CD4-positive, alpha-beta T cell treated with Interleukin-17A for 4 hours (primary cell): ENCODE measurements at regions not wholly inside any gene's neighbourhood (a gene's known extent, or its start where the extent isn't known, plus 50 kb on each side); places are given as distances from the start of the nearest gene placed in this dataset.
A peak's percentile ranks its signal among the peaks of the same experiment; 100 is the strongest.
"Not testable (repeated sequence)": the region's sequence is repeated elsewhere in the genome, so short reads cannot be mapped to it uniquely, and the experiment has no call there.

Experiments used
- DNase-seq: peaks from one replicate; pipeline ENCODE4 v3.0.0-alpha.2; 2020; ENCODE audit warnings: mixed read lengths

DNA sequence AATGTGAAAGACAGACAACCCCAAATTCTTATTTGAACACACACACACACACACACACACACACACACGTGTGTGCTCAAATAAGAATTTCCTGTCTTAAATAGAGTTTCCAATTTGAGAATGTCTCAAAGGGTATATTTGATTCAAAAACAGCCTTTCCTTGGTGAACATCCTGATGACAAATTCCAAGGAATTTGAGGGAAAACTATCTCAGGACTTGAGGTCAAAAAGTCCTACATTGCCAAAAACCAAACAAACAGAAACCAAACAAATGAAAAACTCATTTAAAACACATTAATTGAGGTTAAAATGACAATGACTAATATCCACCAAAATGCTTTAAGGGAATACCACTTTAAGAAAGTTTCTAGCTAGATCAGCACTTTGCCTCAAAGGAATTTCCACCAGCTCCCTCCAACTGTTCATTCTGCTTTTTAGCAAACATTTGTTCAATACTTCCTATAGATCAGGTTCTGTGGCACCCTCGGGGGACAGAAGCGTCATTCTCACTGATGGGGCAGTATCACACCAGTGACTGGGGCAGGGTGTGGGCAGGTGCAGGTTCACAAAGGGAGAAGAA is 232.1 kb upstream of the TRIB2 start:
- no peak for DNase-seq

DNA sequence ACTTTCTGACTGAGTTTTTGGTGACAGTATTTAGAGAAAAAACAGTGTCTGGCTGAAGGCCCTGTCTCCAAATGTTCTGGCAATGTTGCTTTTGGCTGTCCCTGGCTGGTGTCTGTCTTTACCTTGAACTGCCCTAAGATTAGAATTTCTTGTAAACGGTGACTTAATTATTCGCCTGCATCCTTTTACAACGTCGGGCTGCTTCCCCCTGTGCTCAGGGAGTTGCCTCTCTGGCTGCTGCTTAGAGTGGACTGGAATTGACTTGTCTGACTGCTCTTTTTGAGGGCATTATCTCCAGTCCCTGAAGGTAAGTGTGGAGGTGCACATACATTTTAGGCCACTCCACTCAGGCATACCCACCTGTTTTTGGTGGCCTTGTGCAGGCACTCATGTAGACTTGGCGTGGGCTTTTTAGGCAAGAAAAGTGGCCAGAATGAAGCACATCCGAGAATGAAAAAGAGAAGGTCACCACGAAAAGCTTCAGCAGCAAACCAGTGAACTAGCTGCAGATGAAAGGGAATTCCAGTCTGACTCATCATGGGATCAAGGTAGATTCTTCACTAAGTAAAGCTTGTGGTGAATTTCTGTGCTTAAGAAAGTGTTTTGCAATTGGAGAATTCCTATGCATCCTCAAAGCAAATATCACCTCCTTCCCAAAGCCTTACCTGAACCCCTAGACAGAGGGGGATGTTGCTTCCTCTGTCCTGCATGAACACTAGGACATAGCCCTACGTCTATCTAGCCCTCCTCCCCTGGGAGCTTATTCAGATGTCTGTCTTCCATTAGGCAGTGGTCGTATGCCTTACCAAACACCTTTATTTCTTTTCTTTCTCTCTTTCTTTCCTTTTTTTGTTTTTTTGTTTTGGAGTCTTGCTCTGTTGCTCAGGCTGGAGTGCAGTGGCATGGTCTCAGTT is 230.3 kb upstream of the TRIB2 start:
- no peak for DNase-seq

DNA sequence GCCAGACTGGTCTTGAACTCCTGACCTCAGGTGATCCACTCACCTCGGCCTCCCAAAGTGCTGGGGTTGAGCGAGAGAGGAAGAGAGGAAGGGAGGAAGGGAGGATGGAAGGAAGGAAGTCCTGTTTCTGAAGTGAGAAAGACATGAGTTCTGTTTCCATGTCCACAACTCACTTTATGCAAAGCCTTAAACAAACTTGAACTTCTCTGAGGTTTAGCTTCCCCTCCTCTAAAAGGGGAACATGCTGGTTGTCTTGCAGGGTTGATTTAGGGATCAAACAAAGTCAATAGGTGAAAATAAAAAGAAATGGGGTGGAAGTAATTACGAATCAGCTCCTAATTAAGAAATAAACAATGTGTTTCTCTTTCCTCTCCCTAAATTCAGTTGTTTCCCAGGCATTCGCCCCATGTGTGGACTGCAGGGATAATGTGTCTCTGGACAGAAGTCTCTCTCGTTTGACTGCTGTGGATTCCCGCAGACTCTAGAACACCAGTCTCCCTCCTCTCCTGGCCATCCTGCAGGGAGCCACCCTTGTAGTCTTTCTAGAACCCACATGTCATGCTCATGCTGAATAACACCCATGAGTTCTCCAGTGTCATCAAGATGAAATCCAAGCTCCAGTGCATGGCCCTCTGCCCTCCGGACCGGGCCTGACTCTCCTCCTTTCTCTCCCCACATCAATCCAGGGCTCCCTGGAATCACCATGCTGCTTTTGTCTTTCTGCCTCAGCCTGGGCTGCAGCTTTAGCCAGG is 229.3 kb upstream of the TRIB2 start:
- no peak for DNase-seq

DNA sequence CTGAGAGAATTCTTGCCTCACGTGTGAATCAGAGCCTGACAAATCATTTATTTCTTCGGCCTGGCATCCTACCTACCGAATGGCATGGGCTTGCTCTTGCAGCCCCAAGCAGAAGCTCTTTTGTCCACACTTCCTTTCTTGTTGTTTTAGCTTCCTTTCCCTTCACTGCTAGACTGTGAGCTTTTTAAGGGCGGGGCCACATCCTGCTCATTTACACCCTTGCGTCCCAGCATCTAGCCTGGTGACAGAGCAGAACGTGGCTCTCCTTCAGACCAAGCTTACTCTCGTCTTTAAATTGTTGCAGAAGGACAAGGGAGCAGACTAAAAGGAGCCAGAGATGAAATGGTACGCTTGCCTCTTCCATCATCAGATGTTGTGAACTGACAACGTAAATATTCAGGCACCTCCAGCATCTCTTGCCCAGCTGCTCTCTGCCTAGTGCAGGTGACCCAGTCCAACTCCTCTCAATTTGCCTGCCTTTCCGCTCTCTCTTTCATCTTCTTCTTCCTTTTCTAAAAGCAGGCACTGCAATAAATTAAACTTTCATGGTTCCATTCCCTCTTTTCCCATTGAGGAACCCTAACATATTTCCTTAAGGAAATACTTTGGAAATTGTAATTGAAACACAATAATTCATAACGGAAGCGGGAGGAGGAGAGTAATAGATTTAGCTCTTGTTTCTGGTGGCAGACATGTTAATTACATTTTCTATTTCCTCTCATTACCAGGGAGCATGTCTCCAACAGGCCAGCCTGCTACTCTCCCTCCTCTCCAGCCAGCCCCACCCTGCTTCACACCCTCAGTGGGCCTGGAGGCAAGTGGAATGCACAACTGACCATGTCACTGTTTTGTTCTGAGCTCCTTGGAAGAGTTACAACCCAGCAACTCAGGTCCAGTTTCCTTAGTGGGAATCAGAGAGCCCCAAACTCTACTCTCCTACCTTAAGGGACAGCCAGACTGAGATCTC is 228.1 kb upstream of the TRIB2 start:
- DNase-seq: peak; percentile 82

DNA sequence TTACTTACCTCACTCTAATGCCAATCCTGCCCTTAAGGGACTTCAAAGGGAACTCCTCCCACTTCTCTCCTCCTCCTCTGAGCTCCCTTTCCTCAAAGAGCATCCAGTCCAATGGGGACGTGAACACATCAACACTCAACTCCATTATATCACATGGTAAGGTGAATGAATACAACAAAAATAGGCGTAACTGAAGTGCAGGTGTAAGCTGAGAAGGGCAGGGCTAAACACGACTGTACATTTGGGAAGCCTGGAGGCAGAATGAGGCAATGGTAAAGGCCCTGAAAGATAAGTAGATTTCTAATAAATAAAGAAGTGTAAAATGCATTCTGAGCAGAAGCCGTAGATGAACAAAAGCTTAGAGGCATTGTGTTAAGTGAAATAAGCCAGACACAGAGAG is 226.1 kb upstream of the TRIB2 start:
- DNase-seq: no peak

DNA sequence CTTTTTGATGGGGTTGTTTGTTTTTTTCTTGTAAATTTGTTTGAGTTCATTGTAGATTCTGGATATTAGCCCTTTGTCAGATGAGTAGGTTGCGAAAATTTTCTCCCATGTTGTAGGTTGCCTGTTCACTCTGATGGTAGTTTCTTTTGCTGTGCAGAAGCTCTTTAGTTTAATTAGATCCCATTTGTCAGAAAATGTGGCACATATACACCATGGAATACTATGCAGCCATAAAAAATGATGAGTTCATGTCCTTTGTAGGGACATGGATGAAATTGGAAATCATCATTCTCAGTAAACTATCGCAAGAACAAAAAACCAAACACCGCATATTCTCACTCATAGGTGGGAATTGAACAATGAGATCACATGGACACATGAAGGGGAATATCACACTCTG is 224.4 kb upstream of the TRIB2 start:
- DNase-seq: not testable (repeated sequence)

DNA sequence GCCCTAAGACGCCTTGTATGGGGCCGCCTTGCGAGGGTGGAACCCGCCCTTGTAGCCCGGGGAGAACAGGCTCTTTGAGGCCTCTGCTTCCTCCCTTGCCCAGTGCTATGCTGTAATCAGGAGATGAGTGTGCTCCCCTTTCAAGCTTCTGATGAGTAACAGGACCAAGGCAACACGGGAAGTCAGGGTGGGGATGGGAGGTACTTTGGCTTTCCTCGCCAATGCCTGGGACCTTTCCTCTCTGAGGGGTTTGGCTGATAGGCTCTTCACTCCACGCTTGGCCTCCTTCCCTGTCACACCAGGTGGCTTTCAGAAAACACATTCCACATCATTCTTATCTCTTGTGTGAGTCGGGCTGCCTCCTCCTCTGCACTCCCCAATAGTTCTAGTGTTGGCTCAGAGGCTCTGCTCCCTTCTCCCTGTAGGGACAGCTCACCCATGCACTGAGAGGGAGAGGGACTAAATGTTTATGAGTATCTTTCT is 223.7 kb upstream of the TRIB2 start:
- DNase-seq: peak; percentile 78

DNA sequence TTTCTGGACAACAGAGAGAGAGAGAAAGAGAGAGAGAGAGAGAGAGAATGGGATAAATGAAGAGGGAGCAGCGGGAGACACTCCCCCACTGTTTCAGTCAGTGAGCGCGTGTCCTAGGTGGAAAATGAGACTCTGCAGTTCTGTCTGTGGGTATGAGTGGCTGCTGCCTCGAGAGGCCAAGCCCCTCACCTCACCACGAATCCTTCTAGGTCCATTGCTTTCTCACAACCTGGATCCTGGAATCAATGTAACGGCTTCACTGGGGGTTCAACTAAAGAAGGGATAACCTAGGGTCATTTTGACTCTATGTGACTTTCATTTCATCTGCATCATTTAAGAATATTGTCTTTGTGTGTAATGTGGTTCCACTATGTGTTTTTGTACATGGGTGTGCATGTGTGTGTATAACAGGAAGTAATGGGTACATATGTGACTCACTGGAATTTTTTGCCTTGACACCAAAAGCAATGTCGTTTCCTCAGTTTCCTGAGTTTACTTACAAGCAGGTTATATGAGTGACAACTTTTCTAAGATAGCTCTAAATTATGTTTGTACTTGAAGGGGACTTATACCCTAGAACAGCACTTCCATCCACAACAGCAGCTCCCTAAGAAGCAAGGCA is 221.4 kb upstream of the TRIB2 start:
- no peak for DNase-seq

DNA sequence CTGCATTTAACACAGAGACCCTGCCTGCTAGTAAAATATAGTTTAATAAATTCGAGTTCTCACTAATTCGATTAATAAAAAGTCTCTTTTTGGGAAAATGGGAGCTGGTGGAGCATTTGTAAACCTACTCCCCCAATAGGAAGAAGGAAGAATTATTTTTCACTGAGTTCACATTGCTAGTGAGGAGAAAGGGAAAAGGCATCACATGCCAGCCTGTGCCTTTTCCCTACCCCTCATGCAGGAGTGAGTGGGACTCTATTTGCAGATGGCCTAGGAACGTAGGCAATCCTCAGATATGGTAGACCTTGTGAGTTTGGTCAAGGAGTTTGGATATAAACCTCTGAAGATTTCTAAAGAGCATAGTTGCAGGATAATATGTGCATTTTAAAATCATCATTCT is 218.4 kb upstream of the TRIB2 start:
- no peak for DNase-seq

DNA sequence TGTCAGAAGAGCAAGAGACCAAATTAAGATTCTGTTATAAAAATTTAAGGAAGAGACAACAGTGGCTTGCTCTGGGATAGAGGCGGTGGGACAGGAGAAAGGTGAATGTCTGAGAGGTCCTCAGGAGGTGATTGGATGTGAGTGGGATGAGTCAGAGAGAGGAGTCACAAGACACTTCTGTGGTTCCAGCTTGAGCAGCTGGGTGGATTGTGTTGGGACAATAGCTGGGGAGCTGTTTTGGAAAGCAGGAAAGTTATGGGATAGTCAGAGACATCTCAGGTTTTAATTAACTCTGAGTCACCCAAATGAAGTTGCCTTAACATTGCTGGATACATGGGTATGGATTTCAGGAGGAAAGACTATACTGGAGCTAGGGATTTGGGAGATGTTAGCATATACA is 218.0 kb upstream of the TRIB2 start:
- DNase-seq: peak; percentile 32

DNA sequence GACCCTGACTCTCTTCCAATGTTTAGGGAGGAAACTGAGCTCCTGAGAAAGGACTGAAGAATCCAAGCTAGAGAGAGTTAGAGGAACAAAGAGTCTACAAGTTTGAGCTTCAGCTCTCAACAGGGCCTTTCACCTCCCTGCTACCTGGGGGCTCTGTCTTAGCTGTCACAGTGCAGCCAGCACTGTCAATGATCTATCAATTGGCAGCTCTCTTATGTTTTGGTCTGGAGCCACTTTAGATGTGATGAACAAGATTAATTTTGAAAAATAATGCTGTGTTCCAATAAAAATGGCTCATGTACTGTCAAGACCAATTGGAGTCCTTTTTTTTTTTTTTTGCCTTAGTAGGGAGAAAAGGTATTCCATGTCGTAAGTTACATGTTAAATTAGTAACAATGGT is 215.8 kb upstream of the TRIB2 start:
- no peak for DNase-seq

DNA sequence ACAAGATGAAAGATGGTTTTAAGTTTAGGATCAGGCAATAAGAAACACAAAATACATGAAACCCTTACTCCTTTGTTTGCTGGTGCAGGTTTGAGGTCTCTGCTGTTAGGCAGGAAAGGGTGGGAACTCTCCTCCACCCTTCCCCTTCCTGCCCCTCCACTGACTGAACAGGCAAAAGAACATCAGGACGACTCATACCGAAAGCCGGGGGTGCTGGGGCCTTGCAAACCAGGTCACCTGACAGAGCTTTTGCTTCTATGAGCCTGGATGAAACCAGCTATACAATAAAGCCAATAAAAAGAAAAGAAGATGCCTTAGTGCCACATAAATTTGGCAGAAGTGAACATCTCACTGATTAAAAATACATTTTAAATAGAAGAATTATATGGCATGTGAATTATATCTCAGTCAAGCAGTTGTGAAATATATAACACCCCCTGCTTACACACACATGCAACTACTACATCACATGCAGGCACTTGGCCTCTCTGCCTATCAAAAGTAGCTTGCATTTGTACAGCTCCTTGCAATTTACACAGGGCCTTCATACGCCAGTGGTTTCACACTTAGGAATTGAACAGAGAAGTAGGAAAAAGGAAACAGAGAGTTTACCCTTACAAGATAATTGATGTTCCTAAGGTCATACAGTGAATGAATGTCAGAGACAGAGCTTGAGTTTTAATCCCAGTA is 215.1 kb upstream of the TRIB2 start:
- peak; percentile 85 for DNase-seq

DNA sequence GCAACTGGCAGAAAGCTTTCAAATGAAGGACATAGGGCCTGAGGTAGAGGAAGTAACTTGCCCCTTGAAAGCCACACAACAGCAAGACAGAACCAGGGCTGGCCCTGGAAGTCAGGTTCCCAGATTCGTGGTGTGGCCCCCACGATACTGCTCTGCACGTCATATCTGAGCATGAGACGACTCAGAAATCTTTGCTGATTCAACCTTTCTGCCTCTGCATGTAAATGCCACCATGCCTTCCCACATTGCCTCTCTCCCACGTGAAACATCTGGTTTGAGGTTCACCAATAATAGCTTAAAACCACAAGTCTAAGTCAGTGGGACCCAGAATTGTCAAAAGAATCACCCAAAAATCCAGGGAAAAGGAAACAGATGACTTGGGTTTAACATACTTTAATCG is 214.0 kb upstream of the TRIB2 start:
- peak; percentile 52 for DNase-seq

DNA sequence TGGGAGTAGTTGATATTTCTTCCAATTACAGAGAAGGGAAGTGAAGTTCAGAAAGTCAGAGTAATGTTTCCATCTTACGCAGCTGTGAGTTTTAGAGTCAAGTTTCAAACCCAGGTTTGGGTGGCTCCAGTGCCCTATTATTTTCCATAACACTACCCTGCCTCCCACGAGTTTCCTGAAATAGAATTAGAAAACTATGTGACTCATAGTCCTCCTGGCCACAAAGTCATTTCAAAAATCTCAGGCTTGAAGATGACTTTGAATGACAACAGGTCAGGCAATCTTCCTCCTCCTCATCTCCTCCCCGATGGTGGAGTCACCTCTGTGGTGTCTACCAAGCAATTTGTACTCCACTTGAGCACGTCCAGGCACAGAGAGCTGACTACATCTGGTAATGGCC is 212.3 kb upstream of the TRIB2 start:
- DNase-seq: peak; percentile 49

DNA sequence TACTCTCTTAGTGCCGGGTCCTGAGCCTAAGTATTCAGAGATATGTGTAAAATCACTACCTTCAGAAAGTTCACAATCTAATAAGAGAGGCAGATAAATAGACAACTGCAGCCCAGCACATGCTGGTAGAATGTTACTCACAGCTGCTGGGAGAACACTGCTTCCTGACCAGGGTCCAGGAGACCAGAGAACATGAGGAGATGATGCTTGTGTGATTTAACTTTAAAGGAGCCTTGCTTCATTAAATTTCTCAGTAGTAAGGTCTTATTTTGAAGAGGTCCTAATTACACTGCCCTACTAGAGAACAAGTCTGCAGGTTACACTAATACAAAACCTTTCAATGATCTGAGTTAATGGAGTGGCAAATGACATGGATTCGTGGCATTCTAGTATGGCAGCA is 209.9 kb upstream of the TRIB2 start:
- no peak for DNase-seq

DNA sequence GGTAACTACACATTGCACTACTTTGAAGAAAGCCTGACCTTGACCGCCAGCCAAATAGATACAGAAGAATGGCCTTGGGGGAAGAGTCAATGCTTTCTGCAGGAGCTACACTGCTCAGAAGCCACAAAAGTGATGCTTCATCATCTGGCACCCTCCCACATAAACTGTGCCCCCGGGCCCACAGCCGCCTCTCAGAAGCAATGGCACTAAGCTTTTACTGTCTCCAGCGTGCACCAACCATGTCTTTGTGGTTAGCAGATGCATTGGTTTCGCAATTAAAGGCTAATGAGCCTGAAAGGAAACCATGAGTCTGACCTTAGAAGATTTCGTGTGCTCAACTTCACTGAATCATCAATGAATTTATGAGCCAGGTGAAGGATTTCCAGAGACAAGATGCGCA is 209.4 kb upstream of the TRIB2 start:
- peak; percentile 82 for DNase-seq

DNA sequence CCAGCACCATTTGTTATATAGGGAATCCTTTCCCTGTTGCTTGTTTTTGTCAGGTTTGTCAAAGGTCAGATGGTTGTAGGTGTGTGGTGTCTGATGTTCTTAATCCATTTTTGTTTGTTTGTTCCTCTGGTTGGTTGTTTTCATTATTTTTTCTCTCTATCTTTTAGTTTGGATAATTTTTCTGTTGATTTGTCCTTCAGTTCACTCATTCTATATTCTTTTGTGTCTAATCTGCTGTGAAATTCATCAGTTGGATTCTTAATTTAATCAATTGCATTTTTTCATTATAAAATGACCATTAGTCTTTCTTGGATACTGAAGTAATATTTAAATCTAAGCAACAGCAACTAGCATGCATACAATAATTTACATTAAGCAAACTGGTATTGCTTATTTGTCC is 206.7 kb upstream of the TRIB2 start:
- DNase-seq: no peak

DNA sequence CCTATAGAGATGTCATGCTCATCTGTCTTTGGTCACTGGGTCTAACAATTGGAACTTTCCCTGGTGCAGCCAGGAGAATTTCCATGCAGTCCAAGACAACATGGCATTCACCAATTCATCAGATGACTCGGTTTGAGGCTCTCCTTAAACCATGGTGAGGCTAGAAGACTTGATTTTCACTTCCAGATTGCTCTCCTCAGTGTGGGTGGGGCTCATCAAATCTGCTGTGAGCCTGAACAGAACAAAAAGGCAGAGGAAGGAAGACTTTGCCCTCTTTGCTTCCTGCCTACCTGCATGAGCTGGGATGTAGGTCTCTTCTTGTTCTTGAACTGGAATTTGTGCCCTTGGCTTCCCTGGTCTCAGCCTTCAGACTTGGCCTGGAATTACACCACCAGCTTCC is 203.4 kb upstream of the TRIB2 start:
- peak; percentile 57 for DNase-seq

DNA sequence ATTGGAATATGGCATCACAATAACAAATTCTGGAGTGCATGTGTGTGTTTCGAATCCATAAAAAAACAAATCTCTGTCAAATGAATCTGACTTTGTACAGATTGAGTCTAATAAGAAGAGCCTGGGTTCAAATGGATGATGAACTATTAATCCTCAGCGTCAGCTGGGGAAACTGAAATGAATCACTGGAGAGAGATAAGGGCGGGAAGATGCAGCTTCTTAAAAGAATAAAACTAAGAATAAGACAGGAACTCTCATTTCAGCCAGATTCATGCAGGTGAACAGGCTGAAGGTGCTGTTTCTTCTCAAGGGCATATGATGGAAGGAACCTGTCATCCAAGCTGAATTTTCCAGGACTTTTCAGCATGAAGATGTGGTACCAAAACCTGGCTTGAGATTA is 202.6 kb upstream of the TRIB2 start:
- no peak for DNase-seq

DNA sequence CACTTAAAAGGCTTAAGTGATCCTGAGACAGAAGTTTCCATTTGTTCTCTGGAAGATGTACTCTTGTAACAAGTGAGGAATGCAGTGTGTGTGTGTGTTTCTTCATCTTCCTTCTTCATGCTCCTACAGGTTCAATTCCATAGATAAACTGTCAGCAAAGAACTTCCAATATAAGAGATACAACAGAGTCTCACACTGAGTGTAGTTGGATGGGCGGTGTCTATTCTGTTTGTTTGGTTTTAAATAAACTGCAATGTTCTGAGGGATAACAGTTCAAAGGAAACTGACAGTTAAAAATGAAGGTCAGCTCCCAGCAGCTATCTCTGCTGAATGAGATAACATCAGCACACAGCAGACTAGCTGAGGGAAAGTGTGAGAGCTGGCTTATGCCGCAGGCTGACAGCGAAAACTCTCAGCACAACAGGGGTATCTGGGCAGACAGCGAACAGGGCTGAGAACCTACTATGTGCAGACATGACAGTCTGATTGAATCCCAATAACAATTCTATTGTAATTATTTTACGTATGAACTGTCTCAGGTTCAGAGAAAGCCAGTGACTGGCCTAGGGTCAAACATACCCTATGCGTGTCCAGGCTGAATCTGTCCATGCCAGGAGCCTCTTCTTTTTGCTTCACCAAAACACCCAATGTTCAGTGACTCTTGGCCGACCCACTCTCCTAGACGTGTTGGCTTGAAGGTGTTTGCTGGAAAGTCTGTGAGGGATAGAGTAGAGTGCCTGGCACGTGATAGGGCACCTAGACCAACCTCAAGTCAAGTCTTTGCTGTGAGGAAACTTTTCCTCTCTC is 201.9 kb upstream of the TRIB2 start:
- peak; percentile 62 for DNase-seq

DNA sequence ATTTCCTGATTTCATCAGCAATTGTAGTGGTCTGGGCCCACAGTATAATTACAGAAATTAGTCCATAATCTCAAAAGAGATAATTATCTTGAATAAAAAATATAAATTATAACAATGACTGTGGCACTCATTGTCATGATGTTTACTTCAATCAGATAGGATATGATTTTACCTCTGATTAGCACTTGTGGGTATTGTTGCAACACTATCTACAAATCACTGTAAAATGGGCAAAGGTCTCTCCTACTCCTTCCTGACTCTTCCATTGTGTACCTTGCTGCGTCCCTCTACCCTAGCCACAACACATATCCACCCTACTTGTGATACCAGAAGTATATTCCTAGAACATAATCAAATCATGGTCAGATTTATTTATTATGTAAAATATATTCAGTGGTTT is 200.9 kb upstream of the TRIB2 start:
- DNase-seq: no peak
